ENCODE measurements at regions not wholly inside any gene's neighbourhood (a gene's known extent, or its start where the extent isn't known, plus 50 kb on each side); places are given as distances from the start of the nearest gene placed in this dataset.

GRCh38 chr2:145538661-145539350 is 1018.9 kb upstream of the ZEB2 start:
- H3K4me3 Mint-ChIP-seq: no peak overlapping the region
- no peak overlapping the region for H3K4me2 ChIP-seq (ENCODE audit: insufficient read depth, insufficient read length, low read length)
- H3K9me3 ChIP-seq (ENCODE audit: control insufficient read depth, low read depth, low read length): no peaks in the 10 kb centered on the region
- no peak overlapping the region for H4K5ac ChIP-seq (ENCODE audit: insufficient read length, low read depth, low read length)
- no peaks in the 10 kb centered on the region for H3K79me2 ChIP-seq (ENCODE audit: insufficient read depth, low read length)
- no peak overlapping the region for H3T11ph ChIP-seq (ENCODE audit: low read length)
- H2BK120ac ChIP-seq (ENCODE audit: low read depth, low read length, poor library complexity, severe bottlenecking): no peak overlapping the region
- H2BK12ac ChIP-seq (ENCODE audit: insufficient read length, low read depth, low read length): no peak overlapping the region
- WGBS (ENCODE audit: extremely low coverage, insufficient read length, low lambda C conversion rate): no CpG with 5 or more reads among the region's 5 CpGs
- no peak overlapping the region for H3K9ac ChIP-seq (ENCODE audit: extremely low read depth, insufficient read length, low read length)
- no peak overlapping the region for H4K8ac ChIP-seq (replicated peaks; ENCODE audit: insufficient read length, low read depth, low read length)
- TF ChIP-seq CTCF (conservative IDR thresholded peaks at IDR 0.05): no peak
- H3K27me3 ChIP-seq (ENCODE audit: insufficient read depth, low read length): no peaks in the 10 kb centered on the region
- H3K27ac ChIP-seq (ENCODE audit: insufficient read length, low read depth, low read length): no peak overlapping the region
- no peaks in the 10 kb centered on the region for H3K23me2 ChIP-seq (ENCODE audit: insufficient read length, low read depth, low read length, poor library complexity, severe bottlenecking)
- no peaks in the 10 kb centered on the region for H3K36me3 Mint-ChIP-seq (ENCODE audit: insufficient read depth in 1 of 3, low read depth in 3 of 3)
- no peaks in the 10 kb centered on the region for H3K27me3 Mint-ChIP-seq (ENCODE audit: low read depth)
- peaks cover 0 to 5% of the 10 kb centered on the region in 2 experiments; a peak in 1 of 4 replicates for H3K4me1 Mint-ChIP-seq
- no peak overlapping the region for H3K4ac ChIP-seq (ENCODE audit: low read depth, low read length)
- no peak overlapping the region for H2BK20ac ChIP-seq (ENCODE audit: low read depth, low read length, poor library complexity, severe bottlenecking)
- no peak overlapping the region for H4K91ac ChIP-seq (ENCODE audit: insufficient read length, low read depth, low read length)
- no peak for DNase-seq
- H2AK5ac ChIP-seq (ENCODE audit: insufficient read length, low read length): no peak overlapping the region
- H3K23ac ChIP-seq (ENCODE audit: insufficient read length, low read depth, low read length): no peak overlapping the region
- H3K56ac ChIP-seq (ENCODE audit: insufficient read length, low read depth, low read length): no peak overlapping the region
- H2AFZ ChIP-seq (ENCODE audit: low read length): no peak overlapping the region
- no peaks in the 10 kb centered on the region for H3K79me1 ChIP-seq (ENCODE audit: insufficient read depth, low read depth, low read length, poor library complexity, severe bottlenecking)
- H3K4me1 ChIP-seq (ENCODE audit: insufficient read depth, low read length): no peaks in the 10 kb centered on the region
- no peak overlapping the region for H3K27ac Mint-ChIP-seq
- H3K14ac ChIP-seq (ENCODE audit: insufficient read depth, low read length): no peak overlapping the region
- H3K18ac ChIP-seq (ENCODE audit: insufficient read length, low read depth, low read length): no peak overlapping the region
- no peak overlapping the region for H2BK5ac ChIP-seq (ENCODE audit: insufficient read length, low read length)
- no peak overlapping the region for H2BK15ac ChIP-seq (ENCODE audit: low read depth, low read length)
- H4K20me1 ChIP-seq (ENCODE audit: control insufficient read depth, insufficient read depth, insufficient read length): no peaks in the 10 kb centered on the region
- H3K9me3 Mint-ChIP-seq: peaks cover 0 to 3% of the 10 kb centered on the region in 2 experiments; a peak in 1 of 5 replicates
